ENCODE measurements at regions not wholly inside any gene's neighbourhood (a gene's known extent, or its start where the extent isn't known, plus 50 kb on each side); places are given as distances from the start of the nearest gene placed in this dataset.

- TF ChIP-seq POLR2AphosphoS5 (IDR thresholded peaks at IDR 0.05), result no peak
- TF ChIP-seq CTCF (IDR thresholded peaks at IDR 0.05), result no peak
- TF ChIP-seq POLR2A (IDR thresholded peaks at IDR 0.05), result no peak
- no peak for TF ChIP-seq EP300 (IDR thresholded peaks at IDR 0.05; ENCODE audit: low read depth)
- Histone ChIP-seq H3K4me1 (no peaks in the 10 kb centered on the region), H3K27ac (no peak overlapping the region), H3K36me3 (no peaks in the 10 kb centered on the region), H3K9me3 (no peaks in the 10 kb centered on the region), H3K4me3 (no peak overlapping the region), H3K27me3 (no peaks in the 10 kb centered on the region)
- no peak for DNase-seq
- intact Hi-C loops (cut with DNase I; ENCODE audit: low total_unique reads) (no loop called here), in situ Hi-C loops (cut with MboI; ENCODE audit: low pct_ligation_motif_present in 1 of 4, low pct_unique_long_range_greater_than_20kb in 1 of 4, low sequenced_read_pairs in 3 of 4) (no loop called here)
Observed at GRCh38 chr5:8288334-8288733, 419.4 kb downstream of the MTRR start.

GRCh38 chr5:8288897-8289516 is 420.1 kb downstream of the MTRR start:
- H3K27me3 ChIP-seq, result no peaks in the 10 kb centered on the region
- no peak overlapping the region for H3K4me3 ChIP-seq
- no peaks in the 10 kb centered on the region for H3K4me1 ChIP-seq
- in situ Hi-C loops (cut with MboI; ENCODE audit: low pct_ligation_motif_present in 1 of 4, low pct_unique_long_range_greater_than_20kb in 1 of 4, low sequenced_read_pairs in 3 of 4) (no loop called here), intact Hi-C loops (cut with DNase I; ENCODE audit: low total_unique reads) (no loop called here)
- no peak overlapping the region for H3K27ac ChIP-seq
- no peak for TF ChIP-seq POLR2AphosphoS5 (IDR thresholded peaks at IDR 0.05)
- TF ChIP-seq CTCF (IDR thresholded peaks at IDR 0.05), result no peak
- no peak for TF ChIP-seq POLR2A (IDR thresholded peaks at IDR 0.05)
- no peak for TF ChIP-seq EP300 (IDR thresholded peaks at IDR 0.05; ENCODE audit: low read depth)
- 58 to 83% methylated on average over 4 to 6 of the region's 6 CpGs for WGBS, 2 donors (ENCODE audit: low coverage in 1 of 2)
- no peaks in the 10 kb centered on the region for H3K36me3 ChIP-seq
- no peak for DNase-seq
- no peaks in the 10 kb centered on the region for H3K9me3 ChIP-seq

- Histone ChIP-seq H3K9me3 (no peaks in the 10 kb centered on the region), H3K27ac (no peak overlapping the region), H3K36me3 (no peaks in the 10 kb centered on the region), H3K4me3 (no peak overlapping the region), H3K27me3 (no peaks in the 10 kb centered on the region), H3K4me1 (no peaks in the 10 kb centered on the region)
- in situ Hi-C loops (cut with MboI; ENCODE audit: low pct_ligation_motif_present in 1 of 4, low pct_unique_long_range_greater_than_20kb in 1 of 4, low sequenced_read_pairs in 3 of 4), result no loop called here
- intact Hi-C loops (cut with DNase I; ENCODE audit: low total_unique reads), result no loop called here
- WGBS, 2 donors (ENCODE audit: low coverage in 1 of 2), result 69 to 84% methylated on average over 1 of the region's 1 CpG
- TF ChIP-seq EP300 (IDR thresholded peaks at IDR 0.05; ENCODE audit: low read depth) (no peak), CTCF (IDR thresholded peaks at IDR 0.05) (no peak), POLR2A (IDR thresholded peaks at IDR 0.05) (no peak), POLR2AphosphoS5 (IDR thresholded peaks at IDR 0.05) (no peak)
- DNase-seq, result no peak
Observed at GRCh38 chr5:8289779-8290178, 420.8 kb downstream of the MTRR start.

GRCh38 chr5:8290721-8291120 is 421.8 kb downstream of the MTRR start:
- TF ChIP-seq POLR2A (IDR thresholded peaks at IDR 0.05) (no peak), POLR2AphosphoS5 (IDR thresholded peaks at IDR 0.05) (no peak), EP300 (IDR thresholded peaks at IDR 0.05; ENCODE audit: low read depth) (no peak)
- H3K4me1 ChIP-seq, result no peaks in the 10 kb centered on the region
- in situ Hi-C loops (cut with MboI; ENCODE audit: low pct_ligation_motif_present in 1 of 4, low pct_unique_long_range_greater_than_20kb in 1 of 4, low sequenced_read_pairs in 3 of 4), result no loop called here

GRCh38 chr5:8291641-8292040 is 422.7 kb downstream of the MTRR start:
- TF ChIP-seq EP300 (IDR thresholded peaks at IDR 0.05; ENCODE audit: low read depth) (no peak), POLR2AphosphoS5 (IDR thresholded peaks at IDR 0.05) (no peak), CTCF (IDR thresholded peaks at IDR 0.05) (no peak), POLR2A (IDR thresholded peaks at IDR 0.05) (no peak)
- Histone ChIP-seq H3K4me3 (no peak overlapping the region), H3K36me3 (no peaks in the 10 kb centered on the region), H3K27me3 (no peaks in the 10 kb centered on the region), H3K4me1 (no peaks in the 10 kb centered on the region), H3K9me3 (no peaks in the 10 kb centered on the region), H3K27ac (no peak overlapping the region)
- in situ Hi-C loops (cut with MboI; ENCODE audit: low pct_ligation_motif_present in 1 of 4, low pct_unique_long_range_greater_than_20kb in 1 of 4, low sequenced_read_pairs in 3 of 4), result no loop called here
- intact Hi-C loops (cut with DNase I; ENCODE audit: low total_unique reads), result no loop called here
- 71 to 75% methylated on average over 2 of the region's 2 CpGs for WGBS, 2 donors (ENCODE audit: low coverage in 1 of 2)
- DNase-seq, result no peak

More at GRCh38 chr5:8290721-8291120, 421.8 kb downstream of the MTRR start:
- Histone ChIP-seq H3K36me3 (no peaks in the 10 kb centered on the region), H3K4me3 (no peak overlapping the region), H3K9me3 (no peaks in the 10 kb centered on the region), H3K27ac (no peak overlapping the region), H3K27me3 (no peaks in the 10 kb centered on the region)
- no peak for DNase-seq
- intact Hi-C loops (cut with DNase I; ENCODE audit: low total_unique reads), result no loop called here
- 81 to 86% methylated on average over 2 of the region's 2 CpGs for WGBS, 2 donors (ENCODE audit: low coverage in 1 of 2)

All from transverse colon (tissue), 4 donors.